Fibroblast of the aortic adventitia (primary cell): ENCODE measurements at regions not wholly inside any gene's neighbourhood (a gene's known extent, or its start where the extent isn't known, plus 50 kb on each side); places are given as distances from the start of the nearest gene placed in this dataset.

Experiments used
- DNase-seq: peaks from one replicate; pipeline ENCODE4 v3.0.0-alpha.2; 2010; ENCODE audit warnings: low read depth
- H3K4me3 ChIP-seq: 2 replicates; pipeline ENCODE4 v1.5.1; 2011; ENCODE audit warnings: low read depth, mild to moderate bottlenecking, control low read depth, low read length, moderate library complexity
- CTCF ChIP-seq: IDR thresholded peaks from 2 replicates; pipeline ENCODE4 v1.5.1; 2011; ENCODE audit warnings: mild to moderate bottlenecking, low read length, control low read depth, inconsistent platforms; ENCODE audit not compliant: insufficient read depth

GRCh38 chr12:124185971-124186686, 108.8 kb upstream of the RFLNA start:
- DNase-seq, result peak; percentile 3
- H3K4me3 ChIP-seq, result no peak overlapping the region
- TF ChIP-seq CTCF, result no peak

GRCh38 chr12:124188084-124188483, 106.8 kb upstream of the RFLNA start:
- TF ChIP-seq CTCF, result no peak
- no peak overlapping the region for H3K4me3 ChIP-seq
- no peak for DNase-seq

GRCh38 chr12:124188561-124189405, 106.1 kb upstream of the RFLNA start:
- no peak for DNase-seq
- TF ChIP-seq CTCF, result no peak
- H3K4me3 ChIP-seq, result no peak overlapping the region

GRCh38 chr12:124190312-124191023, 104.4 kb upstream of the RFLNA start:
- DNase-seq, result no peak
- no peak for TF ChIP-seq CTCF
- H3K4me3 ChIP-seq, result no peak overlapping the region

GRCh38 chr12:124191024-124191359, 103.9 kb upstream of the RFLNA start:
- no peak for TF ChIP-seq CTCF
- no peak overlapping the region for H3K4me3 ChIP-seq
- DNase-seq, result no peak

- TF ChIP-seq CTCF, result no peak
- no peak overlapping the region for H3K4me3 ChIP-seq
- no peak for DNase-seq
Observed at GRCh38 chr12:124191966-124192365, 102.9 kb upstream of the RFLNA start.
